ENCODE measurements at regions not wholly inside any gene's neighbourhood (a gene's known extent, or its start where the extent isn't known, plus 50 kb on each side); places are given as distances from the start of the nearest gene placed in this dataset.

- no peak for TF ChIP-seq CTCF (tag by site-specific recombination; IDR thresholded peaks at IDR 0.05)
- TF ChIP-seq ZBTB20 (tag by site-specific recombination; IDR thresholded peaks at IDR 0.05): no peak
- no peak for TF ChIP-seq ZNF239 (tag by site-specific recombination; IDR thresholded peaks at IDR 0.05)
- TF ChIP-seq REST (tag by site-specific recombination; IDR thresholded peaks at IDR 0.05): no peak
- TF ChIP-seq ZNF121 (tag by site-specific recombination; IDR thresholded peaks at IDR 0.05): no peak
- TF ChIP-seq BCL11B (tag by site-specific recombination; IDR thresholded peaks at IDR 0.05; ENCODE audit: low read depth): no peak
Measured at GRCh38 chr9:118330191-118330986, 626.2 kb downstream of the TLR4 start.

Measured in HEK293 (cell line).